ENCODE measurements at regions not wholly inside any gene's neighbourhood (a gene's known extent, or its start where the extent isn't known, plus 50 kb on each side); places are given as distances from the start of the nearest gene placed in this dataset.

- DNase-seq, result no peak
These were observed 87.7 kb downstream of the DCK start for GRCh38 chr4:71081192-71081591.

DNA sequence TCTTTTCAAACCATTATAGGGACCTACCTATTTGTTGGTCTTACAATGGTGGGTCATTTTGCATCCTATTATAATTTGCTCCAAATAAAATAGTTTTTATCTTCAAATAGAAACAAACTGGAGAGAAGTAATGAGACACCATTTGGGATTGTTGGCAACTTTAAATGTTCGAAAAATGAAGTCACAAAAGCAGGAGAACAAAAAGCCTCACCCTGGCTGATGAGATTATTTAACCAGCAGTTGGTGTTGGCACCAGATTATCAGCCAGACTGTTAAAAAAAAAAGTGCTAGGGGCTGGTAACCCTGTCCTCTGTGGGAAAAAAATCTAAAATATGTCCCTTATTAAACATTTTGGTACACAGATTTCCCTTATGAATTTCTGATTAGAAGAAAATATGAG, 100.3 kb downstream of the DCK start:
- no peak for DNase-seq

GRCh38 chr4:71094201-71094600, 100.8 kb downstream of the DCK start:
- DNase-seq, result no peak

- no peak for DNase-seq
These were observed 101.7 kb downstream of the DCK start for GRCh38 chr4:71095141-71095540.

- no peak for DNase-seq
These were observed 102.1 kb downstream of the DCK start for GRCh38 chr4:71095545-71095944.

DNA sequence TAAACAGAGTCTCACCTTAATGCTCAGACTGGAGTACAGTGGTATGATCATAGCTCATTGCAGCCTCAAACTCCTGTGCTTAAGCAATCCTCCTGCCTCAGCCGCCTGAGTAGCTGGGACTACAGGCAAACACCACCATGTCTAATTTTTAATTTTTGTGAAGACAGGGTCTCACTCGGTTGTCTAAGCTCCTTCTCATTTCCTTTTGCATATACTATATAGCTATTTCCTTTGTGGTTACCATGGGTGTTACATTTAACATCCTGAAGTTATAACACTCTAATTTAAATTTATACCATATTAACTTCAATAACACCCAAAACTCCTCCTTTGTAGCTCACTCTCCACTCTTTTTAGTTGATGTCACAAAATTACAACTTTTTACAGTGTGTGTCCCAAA, 114.3 kb downstream of the DCK start:
- no peak for DNase-seq

- no peak for DNase-seq
These were observed 117.0 kb downstream of the DCK start for GRCh38 chr4:71110499-71110898.

DNA sequence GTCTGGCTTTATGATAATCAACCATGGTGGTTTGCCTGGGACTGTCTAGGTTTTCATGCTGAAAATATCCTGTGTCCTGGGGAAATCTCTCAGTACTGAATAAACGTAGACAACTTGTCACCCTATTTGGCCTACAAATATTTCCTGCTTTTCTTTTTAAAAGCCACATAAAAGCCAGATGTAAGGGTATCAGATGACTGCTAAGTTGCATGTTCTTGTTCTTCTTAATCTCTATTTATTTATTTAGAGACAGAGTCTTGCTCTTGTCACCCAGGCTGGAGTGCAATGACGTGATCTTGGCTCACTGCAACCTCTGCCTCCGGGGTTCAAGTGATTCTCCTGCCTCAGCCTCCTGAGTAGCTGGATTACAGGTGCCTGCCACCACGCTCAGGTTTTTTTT, 117.7 kb downstream of the DCK start:
- DNase-seq, result peak; percentile 11

GRCh38 chr4:71113294-71113693, 119.8 kb downstream of the DCK start:
- no peak for DNase-seq

DNA sequence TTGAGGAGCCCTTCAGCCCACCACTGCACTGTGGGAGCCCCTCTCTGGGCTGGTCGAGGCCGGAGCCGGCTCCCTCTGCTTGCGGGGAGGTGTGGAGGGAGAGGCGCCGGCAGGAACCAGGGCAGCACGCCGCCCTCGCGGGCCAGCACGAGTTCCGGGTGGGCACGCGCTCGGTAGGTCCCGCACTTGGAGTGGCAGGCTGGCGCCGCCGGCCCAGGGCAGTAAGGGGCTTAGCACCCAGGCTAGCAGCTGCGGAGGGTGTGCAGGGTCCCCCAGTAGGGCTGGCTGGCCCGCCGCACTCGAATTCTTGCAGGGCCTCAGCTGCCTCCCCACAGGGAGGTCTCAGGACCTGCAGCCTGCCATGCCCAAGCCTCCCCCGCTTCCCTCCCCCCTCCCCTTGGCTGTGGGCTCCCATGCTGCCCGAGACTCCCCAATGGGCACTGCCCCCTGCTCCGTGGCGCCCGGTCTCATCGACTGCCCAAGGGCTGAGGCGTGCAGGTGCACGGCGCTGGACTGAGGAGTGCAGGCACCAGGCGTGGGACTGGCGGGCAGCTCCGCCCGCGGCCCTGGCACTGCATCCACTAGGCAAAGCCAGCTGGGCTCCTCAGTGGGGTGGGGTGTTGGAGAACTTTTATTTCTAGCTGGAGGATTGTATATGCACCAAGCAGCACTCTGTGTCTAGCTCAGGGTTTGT, 127.5 kb downstream of the DCK start:
- DNase-seq, result no peak

GRCh38 chr4:71123951-71124350, 130.5 kb downstream of the DCK start:
- DNase-seq, result no peak

GRCh38 chr4:71125137-71125536, 131.7 kb downstream of the DCK start:
- no peak for DNase-seq

GRCh38 chr4:71126719-71127118, 133.3 kb downstream of the DCK start:
- no peak for DNase-seq

DNA sequence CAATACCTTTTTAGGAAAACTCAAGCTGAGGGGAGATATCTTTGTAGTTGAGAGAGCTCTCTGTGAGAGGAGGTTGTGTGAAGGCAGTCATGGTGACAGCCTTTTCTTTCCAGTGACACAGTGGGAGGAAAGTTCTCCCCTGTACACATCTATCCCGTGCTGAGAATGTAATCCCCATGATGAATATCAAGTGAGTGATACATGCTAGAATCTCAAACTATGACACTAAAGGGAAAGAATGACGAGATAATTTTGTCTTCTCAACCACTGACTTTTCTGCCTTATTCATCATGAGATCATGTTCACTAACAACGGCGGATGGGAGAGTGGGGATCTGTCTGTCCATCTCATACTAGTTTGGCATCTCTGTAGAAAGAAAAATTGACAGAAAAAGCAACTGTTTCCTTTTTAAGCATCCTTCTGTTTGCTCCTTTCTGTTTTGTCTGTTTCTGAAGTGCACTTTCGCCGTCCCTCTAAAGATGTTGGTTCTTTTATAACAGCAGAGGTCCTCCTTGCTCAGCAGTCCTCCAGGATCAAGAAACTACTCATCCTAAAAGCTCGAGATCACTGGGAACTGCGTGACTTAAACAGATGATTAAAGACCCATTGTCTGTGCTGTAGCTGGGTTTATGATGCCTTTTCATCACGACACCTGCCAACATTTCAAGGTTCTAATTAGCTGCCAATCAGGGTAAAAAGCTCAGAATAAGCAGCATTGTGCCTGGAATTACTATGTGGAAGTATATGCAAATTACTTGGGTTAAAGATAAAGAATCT, 137.6 kb downstream of the DCK start:
- no peak for DNase-seq

DNA sequence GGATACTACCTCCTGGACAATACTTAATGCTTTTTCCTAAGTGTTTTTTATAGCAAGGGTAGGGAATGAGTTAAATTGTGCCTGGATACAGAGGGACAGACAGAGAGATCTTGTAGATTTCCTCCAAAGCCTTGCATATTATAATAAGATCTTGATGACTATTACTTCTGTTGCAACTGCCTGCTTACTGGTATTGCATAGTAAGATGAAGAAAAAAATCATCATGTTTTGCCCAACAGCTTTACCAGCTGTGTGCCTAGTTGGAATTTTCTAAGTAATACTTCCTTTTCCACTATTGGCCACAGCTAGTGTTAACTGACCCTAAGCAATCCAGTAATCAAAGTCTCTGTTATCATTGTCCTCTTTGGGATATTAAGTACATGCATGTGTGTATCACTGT, 139.0 kb downstream of the DCK start:
- DNase-seq, result no peak

DNA sequence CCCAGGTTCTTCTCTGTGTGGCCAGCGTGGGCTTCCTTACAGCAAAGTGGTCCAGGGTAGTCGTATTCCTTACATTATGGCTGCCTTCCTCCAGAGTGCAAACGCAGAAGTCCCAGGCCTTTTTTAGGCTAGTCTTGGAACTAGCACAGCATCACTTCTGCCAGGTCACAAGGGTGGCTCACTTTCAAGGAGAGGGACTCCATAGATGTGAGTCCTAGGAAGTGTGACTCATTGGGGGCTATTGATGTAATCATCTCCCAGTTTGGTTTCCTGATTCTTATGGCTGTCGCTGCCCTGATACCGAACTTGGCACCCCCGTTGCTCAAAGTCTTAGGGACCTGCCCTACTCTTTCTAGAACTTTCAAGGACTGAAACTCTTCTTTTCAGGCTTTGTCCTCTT, 140.0 kb downstream of the DCK start:
- DNase-seq, result no peak

DNA sequence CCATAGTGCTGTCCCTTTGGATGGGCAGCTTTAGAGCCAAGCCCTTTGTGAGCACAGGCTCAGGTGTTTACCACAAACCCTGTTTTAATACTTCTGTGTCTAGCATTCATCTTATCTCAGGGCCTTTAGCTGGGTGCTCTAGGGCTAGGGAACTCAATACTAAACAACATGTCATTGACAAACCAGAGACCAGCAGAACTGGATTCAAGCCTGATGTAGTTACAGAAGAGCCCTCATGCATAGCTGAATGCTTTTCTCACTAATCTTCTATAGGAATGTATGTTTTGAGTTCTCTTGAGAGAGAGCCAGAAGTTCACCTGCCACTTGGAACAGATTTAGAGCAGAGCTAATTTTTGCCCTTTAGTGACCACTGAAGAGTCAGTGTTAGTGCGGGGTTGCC, 142.6 kb downstream of the DCK start:
- DNase-seq, result no peak

- no peak for DNase-seq
These were observed 144.7 kb downstream of the DCK start for GRCh38 chr4:71138007-71138615.

- DNase-seq, result no peak
These were observed 147.1 kb downstream of the DCK start for GRCh38 chr4:71140563-71140962.

DNA sequence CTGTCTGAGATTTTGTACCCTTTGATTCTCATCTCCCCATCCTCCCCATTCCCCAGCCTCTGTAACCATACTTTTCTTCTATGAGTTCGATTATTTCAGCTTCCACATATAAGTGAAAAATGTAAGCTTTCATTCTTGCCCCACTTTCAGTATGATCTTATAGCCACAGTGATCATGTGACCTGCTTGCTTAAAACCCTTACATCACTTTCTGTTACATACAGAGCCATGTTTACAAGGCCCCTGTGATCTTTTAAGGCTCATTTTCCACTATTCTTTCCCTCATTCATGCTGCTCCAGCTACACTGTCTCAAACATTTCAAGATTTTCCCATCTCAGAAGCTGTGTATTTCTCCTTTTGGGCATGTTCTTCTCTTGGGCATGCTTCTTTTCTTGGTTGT, 147.7 kb downstream of the DCK start:
- DNase-seq, result no peak

DNA sequence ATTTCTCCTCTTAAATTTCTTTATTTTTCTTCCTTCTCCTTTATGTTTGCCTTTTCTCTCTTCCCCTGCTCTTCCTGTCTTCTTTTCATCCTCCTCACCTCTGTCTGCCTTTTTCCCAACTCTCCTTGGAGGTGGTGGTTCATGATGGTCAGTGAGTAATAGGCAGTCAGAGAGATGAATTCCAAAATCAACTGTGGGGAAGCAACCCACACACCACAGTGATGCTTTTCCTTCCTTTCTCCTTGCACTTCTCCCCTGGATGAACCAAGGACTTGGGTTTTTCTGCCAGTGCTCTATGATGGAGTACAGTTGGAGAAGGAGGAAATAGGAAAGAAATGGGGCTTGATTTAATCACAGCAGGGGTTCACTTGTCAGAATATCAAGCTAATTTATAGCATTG, 153.8 kb downstream of the DCK start:
- DNase-seq, result no peak

DNA sequence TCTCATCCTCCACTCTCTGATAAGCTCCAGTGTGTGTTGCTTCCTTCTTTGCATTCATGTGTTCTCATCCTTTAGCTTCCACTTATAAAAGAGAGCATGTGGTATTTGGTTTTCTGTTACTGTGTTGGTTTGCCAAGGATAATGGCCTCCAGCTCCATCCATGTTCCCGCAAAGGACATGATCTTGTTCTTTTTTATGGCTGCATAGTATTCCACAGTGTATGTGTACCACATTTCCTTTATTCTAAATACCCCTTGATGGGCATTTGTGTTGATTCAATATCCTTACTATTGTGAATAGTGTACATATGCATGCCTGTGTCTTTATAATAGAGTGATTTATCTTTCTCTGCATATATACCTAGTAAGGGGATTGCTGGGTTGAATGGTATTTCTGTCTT, 155.1 kb downstream of the DCK start:
- no peak for DNase-seq

- no peak for DNase-seq
These were observed 157.6 kb downstream of the DCK start for GRCh38 chr4:71151054-71151453.

DNA sequence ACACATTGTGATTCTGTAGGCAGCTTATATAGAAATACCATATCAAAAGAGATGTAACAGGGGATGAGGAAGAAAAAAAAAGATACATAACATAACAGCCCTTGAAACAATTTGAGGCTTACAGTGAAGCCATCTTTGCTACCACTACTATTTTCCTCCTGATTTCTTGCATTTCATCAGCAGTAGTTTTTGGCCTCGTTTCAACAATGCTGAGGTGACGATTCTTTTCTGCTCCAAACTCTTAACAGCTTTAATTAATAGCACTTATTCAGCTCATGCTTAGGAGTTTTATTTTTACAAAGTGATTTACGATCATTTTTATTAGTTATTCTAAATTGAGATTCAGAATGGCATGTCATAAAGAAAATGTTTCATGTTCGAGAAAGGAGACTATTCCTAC, 163.2 kb downstream of the DCK start:
- DNase-seq, result no peak

Measured in activated CD4-positive, alpha-beta T cell treated with anti-CD3 and anti-CD28 coated beads, Interleukin-2, amount 50 U/mL, for 1 hour (primary cell).